H1 (cell line): ENCODE measurements at regions not wholly inside any gene's neighbourhood (a gene's known extent, or its start where the extent isn't known, plus 50 kb on each side); places are given as distances from the start of the nearest gene placed in this dataset.

Source experiments
- JUND ChIP-seq: IDR thresholded peaks from 2 replicates; pipeline ENCODE4 v1.6.1; 2011; ENCODE audit warnings: mild to moderate bottlenecking, improper control_type of control experiment, low read length
- TF ChIP-seq, protein P1 (sequence below): fragments of 300-600 bp; sonication (generic); IDR thresholded peaks from 2 replicates; pipeline ENCODE4 v1.7.1; 2012; ENCODE audit warnings: low read length, moderate library complexity, mild to moderate bottlenecking, inconsistent platforms; ENCODE audit not compliant: insufficient replicate concordance

DNA sequence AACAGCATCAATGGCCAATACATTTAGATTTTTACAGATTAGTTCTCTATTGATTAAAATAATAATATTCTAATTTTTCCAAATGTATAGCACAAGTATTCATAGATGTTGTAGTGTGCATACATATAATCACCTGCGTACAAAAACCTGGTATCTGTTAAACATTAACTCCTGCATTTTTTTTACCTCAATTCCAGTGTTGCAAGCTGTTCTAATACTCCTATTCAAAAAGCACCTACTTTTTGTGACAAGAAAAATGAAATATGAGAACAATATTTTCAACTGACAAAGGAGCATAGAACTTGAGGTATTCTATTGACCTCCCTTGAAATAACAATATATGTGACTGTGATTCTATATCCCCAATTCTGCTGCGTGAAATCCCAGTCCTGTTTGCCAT, 422.9 kb upstream of the PCDH20 start (continued):
- TF ChIP-seq, protein P1, sequence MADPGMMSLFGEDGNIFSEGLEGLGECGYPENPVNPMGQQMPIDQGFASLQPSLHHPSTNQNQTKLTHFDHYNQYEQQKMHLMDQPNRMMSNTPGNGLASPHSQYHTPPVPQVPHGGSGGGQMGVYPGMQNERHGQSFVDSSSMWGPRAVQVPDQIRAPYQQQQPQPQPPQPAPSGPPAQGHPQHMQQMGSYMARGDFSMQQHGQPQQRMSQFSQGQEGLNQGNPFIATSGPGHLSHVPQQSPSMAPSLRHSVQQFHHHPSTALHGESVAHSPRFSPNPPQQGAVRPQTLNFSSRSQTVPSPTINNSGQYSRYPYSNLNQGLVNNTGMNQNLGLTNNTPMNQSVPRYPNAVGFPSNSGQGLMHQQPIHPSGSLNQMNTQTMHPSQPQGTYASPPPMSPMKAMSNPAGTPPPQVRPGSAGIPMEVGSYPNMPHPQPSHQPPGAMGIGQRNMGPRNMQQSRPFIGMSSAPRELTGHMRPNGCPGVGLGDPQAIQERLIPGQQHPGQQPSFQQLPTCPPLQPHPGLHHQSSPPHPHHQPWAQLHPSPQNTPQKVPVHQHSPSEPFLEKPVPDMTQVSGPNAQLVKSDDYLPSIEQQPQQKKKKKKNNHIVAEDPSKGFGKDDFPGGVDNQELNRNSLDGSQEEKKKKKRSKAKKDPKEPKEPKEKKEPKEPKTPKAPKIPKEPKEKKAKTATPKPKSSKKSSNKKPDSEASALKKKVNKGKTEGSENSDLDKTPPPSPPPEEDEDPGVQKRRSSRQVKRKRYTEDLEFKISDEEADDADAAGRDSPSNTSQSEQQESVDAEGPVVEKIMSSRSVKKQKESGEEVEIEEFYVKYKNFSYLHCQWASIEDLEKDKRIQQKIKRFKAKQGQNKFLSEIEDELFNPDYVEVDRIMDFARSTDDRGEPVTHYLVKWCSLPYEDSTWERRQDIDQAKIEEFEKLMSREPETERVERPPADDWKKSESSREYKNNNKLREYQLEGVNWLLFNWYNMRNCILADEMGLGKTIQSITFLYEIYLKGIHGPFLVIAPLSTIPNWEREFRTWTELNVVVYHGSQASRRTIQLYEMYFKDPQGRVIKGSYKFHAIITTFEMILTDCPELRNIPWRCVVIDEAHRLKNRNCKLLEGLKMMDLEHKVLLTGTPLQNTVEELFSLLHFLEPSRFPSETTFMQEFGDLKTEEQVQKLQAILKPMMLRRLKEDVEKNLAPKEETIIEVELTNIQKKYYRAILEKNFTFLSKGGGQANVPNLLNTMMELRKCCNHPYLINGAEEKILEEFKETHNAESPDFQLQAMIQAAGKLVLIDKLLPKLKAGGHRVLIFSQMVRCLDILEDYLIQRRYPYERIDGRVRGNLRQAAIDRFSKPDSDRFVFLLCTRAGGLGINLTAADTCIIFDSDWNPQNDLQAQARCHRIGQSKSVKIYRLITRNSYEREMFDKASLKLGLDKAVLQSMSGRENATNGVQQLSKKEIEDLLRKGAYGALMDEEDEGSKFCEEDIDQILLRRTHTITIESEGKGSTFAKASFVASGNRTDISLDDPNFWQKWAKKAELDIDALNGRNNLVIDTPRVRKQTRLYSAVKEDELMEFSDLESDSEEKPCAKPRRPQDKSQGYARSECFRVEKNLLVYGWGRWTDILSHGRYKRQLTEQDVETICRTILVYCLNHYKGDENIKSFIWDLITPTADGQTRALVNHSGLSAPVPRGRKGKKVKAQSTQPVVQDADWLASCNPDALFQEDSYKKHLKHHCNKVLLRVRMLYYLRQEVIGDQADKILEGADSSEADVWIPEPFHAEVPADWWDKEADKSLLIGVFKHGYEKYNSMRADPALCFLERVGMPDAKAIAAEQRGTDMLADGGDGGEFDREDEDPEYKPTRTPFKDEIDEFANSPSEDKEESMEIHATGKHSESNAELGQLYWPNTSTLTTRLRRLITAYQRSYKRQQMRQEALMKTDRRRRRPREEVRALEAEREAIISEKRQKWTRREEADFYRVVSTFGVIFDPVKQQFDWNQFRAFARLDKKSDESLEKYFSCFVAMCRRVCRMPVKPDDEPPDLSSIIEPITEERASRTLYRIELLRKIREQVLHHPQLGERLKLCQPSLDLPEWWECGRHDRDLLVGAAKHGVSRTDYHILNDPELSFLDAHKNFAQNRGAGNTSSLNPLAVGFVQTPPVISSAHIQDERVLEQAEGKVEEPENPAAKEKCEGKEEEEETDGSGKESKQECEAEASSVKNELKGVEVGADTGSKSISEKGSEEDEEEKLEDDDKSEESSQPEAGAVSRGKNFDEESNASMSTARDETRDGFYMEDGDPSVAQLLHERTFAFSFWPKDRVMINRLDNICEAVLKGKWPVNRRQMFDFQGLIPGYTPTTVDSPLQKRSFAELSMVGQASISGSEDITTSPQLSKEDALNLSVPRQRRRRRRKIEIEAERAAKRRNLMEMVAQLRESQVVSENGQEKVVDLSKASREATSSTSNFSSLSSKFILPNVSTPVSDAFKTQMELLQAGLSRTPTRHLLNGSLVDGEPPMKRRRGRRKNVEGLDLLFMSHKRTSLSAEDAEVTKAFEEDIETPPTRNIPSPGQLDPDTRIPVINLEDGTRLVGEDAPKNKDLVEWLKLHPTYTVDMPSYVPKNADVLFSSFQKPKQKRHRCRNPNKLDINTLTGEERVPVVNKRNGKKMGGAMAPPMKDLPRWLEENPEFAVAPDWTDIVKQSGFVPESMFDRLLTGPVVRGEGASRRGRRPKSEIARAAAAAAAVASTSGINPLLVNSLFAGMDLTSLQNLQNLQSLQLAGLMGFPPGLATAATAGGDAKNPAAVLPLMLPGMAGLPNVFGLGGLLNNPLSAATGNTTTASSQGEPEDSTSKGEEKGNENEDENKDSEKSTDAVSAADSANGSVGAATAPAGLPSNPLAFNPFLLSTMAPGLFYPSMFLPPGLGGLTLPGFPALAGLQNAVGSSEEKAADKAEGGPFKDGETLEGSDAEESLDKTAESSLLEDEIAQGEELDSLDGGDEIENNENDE = no peak
- no peak for TF ChIP-seq JUND
- TF ChIP-seq, all 59 proteins: peak for 0
